SK-N-SH treated with all-trans-retinoic acid at 6 μM for 48 hours (cell line): ENCODE measurements at regions not wholly inside any gene's neighbourhood (a gene's known extent, or its start where the extent isn't known, plus 50 kb on each side); places are given as distances from the start of the nearest gene placed in this dataset.

Experiments
- TCF4 ChIP-seq: fragments of 250-450 bp; sonication (Bioruptor Pico); IDR thresholded peaks from 2 replicates; pipeline ENCODE4 v1.8.0; 2021; ENCODE audit warnings: mild to moderate bottlenecking, moderate library complexity, borderline replicate concordance
- TOX ChIP-seq: fragments of 250-450 bp; sonication (Bioruptor Pico); IDR thresholded peaks from 2 replicates; pipeline ENCODE4 v1.8.0; 2021; ENCODE audit warnings: mild to moderate bottlenecking, moderate library complexity, borderline replicate concordance
- ZC3H10 ChIP-seq: fragments of 250-450 bp; sonication (Bioruptor Pico); IDR thresholded peaks from 2 replicates; pipeline ENCODE4 v1.5.1; 2021; ENCODE audit warnings: mild to moderate bottlenecking, moderate library complexity
- ZFP3 ChIP-seq: fragments of 250-450 bp; sonication (Bioruptor Pico); IDR thresholded peaks from 2 replicates; pipeline ENCODE4 v1.5.0; 2020; ENCODE audit warnings: mild to moderate bottlenecking, moderate library complexity
- ZFP30 ChIP-seq: fragments of 450-650 bp; formaldehyde crosslinking; IDR thresholded peaks from 2 replicates; pipeline ENCODE4 v1.5.0; 2022; ENCODE audit warnings: mild to moderate bottlenecking, moderate library complexity
- ZNF565 ChIP-seq: fragments of 450-650 bp; formaldehyde crosslinking; conservative IDR thresholded peaks from 2 replicates; pipeline ENCODE4 v1.5.0; 2020; ENCODE audit warnings: low read depth, mild to moderate bottlenecking, moderate library complexity
- ZNF70 ChIP-seq: fragments of 450-650 bp; formaldehyde crosslinking; IDR thresholded peaks from 2 replicates; pipeline ENCODE4 v1.5.0; 2020; ENCODE audit warnings: mild to moderate bottlenecking, moderate library complexity
- TF ChIP-seq, protein P1 (sequence below): fragments of 250-450 bp; sonication (Bioruptor Pico); IDR thresholded peaks from 2 replicates; pipeline ENCODE4 v1.5.1; 2021; ENCODE audit warnings: mild to moderate bottlenecking, moderate library complexity

DNA sequence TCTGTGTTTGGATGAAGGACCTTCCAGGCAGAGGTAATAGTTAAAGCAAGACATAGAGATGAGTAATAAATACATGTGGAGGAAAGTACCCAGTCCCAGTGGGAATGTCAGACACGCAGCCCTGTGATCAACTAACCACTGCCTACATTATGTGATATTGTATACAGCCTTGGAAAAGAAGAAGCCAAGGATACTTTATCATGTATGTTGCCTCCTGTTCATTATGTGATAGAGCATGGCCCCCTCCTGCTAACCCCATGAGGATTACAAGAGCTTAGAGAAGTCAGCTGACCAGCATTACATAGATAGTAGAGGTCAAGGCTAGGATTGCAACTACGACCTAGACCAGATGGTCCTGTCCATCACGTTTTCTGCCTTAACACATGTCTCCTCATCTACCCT, 497.0 kb upstream of the TNC start:
- TF ChIP-seq ZFP30 (CRISPR knock-in tag), result no peak
- no peak for TF ChIP-seq ZNF565 (CRISPR knock-in tag)
- TF ChIP-seq TOX (CRISPR knock-in tag), result no peak
- no peak for TF ChIP-seq ZC3H10 (CRISPR knock-in tag)
- TF ChIP-seq ZFP3 (CRISPR knock-in tag), result no peak
- TF ChIP-seq ZNF70 (CRISPR knock-in tag), result no peak
- TF ChIP-seq, protein P1, sequence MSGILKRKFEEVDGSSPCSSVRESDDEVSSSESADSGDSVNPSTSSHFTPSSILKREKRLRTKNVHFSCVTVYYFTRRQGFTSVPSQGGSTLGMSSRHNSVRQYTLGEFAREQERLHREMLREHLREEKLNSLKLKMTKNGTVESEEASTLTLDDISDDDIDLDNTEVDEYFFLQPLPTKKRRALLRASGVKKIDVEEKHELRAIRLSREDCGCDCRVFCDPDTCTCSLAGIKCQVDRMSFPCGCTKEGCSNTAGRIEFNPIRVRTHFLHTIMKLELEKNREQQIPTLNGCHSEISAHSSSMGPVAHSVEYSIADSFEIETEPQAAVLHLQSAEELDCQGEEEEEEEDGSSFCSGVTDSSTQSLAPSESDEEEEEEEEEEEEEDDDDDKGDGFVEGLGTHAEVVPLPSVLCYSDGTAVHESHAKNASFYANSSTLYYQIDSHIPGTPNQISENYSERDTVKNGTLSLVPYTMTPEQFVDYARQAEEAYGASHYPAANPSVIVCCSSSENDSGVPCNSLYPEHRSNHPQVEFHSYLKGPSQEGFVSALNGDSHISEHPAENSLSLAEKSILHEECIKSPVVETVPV (CRISPR knock-in tag), result no peak
- no peak for TF ChIP-seq TCF4 (CRISPR knock-in tag)
